Activated CD4-positive, alpha-beta T cell treated with anti-CD3 and anti-CD28 coated beads, Interleukin-2, amount 50 U/mL, for 24 hours (primary cell): ENCODE measurements at regions not wholly inside any gene's neighbourhood (a gene's known extent, or its start where the extent isn't known, plus 50 kb on each side); places are given as distances from the start of the nearest gene placed in this dataset.
"Not testable (repeated sequence)": the region's sequence is repeated elsewhere in the genome, so short reads cannot be mapped to it uniquely, and the experiment has no call there.

Experiments used
- DNase-seq, 2 donors: peaks; one replicate each; pipeline ENCODE4 v3.0.0-alpha.2; 2020; ENCODE audit warnings: low read depth in 1 of 2, low spot score in 1 of 2

- no peak for DNase-seq
Observed at GRCh38 chr13:43946281-43946680, 66.6 kb downstream of the LACC1 start.

GRCh38 chr13:43947897-43948458, 68.3 kb downstream of the LACC1 start:
- DNase-seq, result no peak

GRCh38 chr13:43953370-43953769, 73.7 kb downstream of the LACC1 start:
- DNase-seq, result no peak

GRCh38 chr13:43956975-43957374, 77.3 kb downstream of the LACC1 start:
- DNase-seq, result not testable (repeated sequence)

GRCh38 chr13:43959291-43959690, 79.6 kb downstream of the LACC1 start:
- no peak for DNase-seq

GRCh38 chr13:43961909-43962308, 82.2 kb downstream of the LACC1 start:
- DNase-seq, result no peak

GRCh38 chr13:43963726-43964125, 84.0 kb downstream of the LACC1 start:
- no peak for DNase-seq

GRCh38 chr13:43964698-43965458, 85.2 kb downstream of the LACC1 start:
- DNase-seq, result no peak

GRCh38 chr13:43965459-43965845, 85.7 kb downstream of the LACC1 start:
- DNase-seq, result no peak

- not testable (repeated sequence) for DNase-seq
Observed at GRCh38 chr13:43968251-43968942, 88.7 kb downstream of the LACC1 start.

- not testable (repeated sequence) for DNase-seq
Observed at GRCh38 chr13:43968943-43969690, 89.4 kb downstream of the LACC1 start.

- DNase-seq, result not testable (repeated sequence)
Observed at GRCh38 chr13:43969919-43970318, 90.2 kb downstream of the LACC1 start.

GRCh38 chr13:43970520-43971242, 91.0 kb downstream of the LACC1 start:
- not testable (repeated sequence) for DNase-seq

GRCh38 chr13:43971324-43971723, 91.6 kb downstream of the LACC1 start:
- not testable (repeated sequence) for DNase-seq

GRCh38 chr13:43977911-43978310, 98.2 kb downstream of the LACC1 start:
- DNase-seq, result no peak

- DNase-seq, result no peak
Observed at GRCh38 chr13:43978688-43979087, 99.0 kb downstream of the LACC1 start.

- DNase-seq, result no peak
Observed at GRCh38 chr13:43979492-43979891, 99.8 kb downstream of the LACC1 start.

GRCh38 chr13:43980587-43980986, 100.9 kb downstream of the LACC1 start:
- no peak for DNase-seq

GRCh38 chr13:43981091-43981490, 101.4 kb downstream of the LACC1 start:
- no peak for DNase-seq

GRCh38 chr13:43981512-43982301, 102.0 kb downstream of the LACC1 start:
- DNase-seq, result no peak
